GM20000 (cell line): ENCODE measurements at regions not wholly inside any gene's neighbourhood (a gene's known extent, or its start where the extent isn't known, plus 50 kb on each side); places are given as distances from the start of the nearest gene placed in this dataset.

ENCODE experiments used
- DNase-seq: peaks from one replicate; pipeline ENCODE4 v3.0.0; 2012; ENCODE audit warnings: low spot score
- TF ChIP-seq, protein P1 (sequence below): IDR thresholded peaks from 2 replicates; pipeline ENCODE4 v1.5.1; 2012; ENCODE audit warnings: mild to moderate bottlenecking, control low read depth; ENCODE audit errors: extremely low read depth, missing control alignments

GRCh38 chr2:111219285-111219684 lies 98.6 kb downstream of the BCL2L11 start:
- DNase-seq, result peak; percentile 47
- TF ChIP-seq, protein P1, sequence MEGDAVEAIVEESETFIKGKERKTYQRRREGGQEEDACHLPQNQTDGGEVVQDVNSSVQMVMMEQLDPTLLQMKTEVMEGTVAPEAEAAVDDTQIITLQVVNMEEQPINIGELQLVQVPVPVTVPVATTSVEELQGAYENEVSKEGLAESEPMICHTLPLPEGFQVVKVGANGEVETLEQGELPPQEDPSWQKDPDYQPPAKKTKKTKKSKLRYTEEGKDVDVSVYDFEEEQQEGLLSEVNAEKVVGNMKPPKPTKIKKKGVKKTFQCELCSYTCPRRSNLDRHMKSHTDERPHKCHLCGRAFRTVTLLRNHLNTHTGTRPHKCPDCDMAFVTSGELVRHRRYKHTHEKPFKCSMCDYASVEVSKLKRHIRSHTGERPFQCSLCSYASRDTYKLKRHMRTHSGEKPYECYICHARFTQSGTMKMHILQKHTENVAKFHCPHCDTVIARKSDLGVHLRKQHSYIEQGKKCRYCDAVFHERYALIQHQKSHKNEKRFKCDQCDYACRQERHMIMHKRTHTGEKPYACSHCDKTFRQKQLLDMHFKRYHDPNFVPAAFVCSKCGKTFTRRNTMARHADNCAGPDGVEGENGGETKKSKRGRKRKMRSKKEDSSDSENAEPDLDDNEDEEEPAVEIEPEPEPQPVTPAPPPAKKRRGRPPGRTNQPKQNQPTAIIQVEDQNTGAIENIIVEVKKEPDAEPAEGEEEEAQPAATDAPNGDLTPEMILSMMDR, result no peak

- no peak for DNase-seq
- TF ChIP-seq, protein P1, result no peak
Observed at GRCh38 chr2:111219734-111220505, 99.2 kb downstream of the BCL2L11 start.

DNA sequence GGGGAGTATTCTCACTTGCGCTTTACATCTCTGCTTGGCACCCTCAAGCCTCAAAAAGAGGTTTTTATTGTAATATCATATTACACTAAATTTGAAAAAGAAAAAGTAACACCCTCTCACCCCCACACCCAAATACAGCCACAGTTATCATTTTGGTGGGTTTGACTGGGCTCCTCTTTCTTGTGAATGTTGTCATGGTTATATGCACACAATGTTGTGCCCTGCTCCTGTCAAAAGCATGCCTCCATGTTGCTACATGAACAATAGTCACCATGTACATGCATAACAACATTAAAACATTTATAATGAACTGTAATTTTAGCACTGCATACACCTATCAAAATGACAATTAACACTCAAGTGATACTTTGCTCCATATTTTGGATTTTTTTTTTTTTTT lies 100.2 kb downstream of the BCL2L11 start:
- no peak for DNase-seq
- TF ChIP-seq, protein P1, result no peak

GRCh38 chr2:111221701-111222100 lies 101.0 kb downstream of the BCL2L11 start:
- no peak for DNase-seq
- TF ChIP-seq, protein P1, result no peak

DNA sequence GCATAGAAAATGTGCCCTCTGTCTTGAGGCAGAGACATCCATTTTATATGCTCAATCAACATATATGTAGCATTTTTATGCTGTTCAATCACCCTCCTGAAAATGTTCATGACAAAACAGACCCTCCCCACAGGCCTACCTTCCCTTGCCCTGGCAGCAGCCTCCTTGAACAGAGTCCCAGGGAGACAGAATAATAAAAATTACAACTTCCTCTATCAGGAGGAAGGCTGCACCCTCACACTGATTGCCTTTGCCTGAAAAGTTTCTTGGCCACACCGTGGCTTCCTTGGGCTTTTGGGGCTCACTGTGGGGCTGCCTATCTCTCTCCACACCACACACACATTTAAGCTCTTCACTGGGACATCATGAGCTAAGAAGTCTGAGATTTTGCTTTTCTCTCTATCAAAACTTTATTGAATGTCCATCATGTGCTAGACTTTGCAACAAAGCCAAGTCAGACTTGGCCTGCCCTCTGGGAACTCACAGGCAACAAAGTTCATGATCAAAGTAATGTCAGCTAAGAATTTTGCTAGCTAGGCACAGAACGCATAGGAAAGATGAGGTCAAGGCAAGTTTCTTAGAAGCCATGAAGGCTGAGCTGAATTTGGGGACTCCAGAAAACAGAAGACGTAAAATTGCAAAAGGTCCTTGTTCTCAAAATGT lies 101.6 kb downstream of the BCL2L11 start:
- DNase-seq, result no peak
- TF ChIP-seq, protein P1, result no peak

GRCh38 chr2:111225856-111226255 lies 105.1 kb downstream of the BCL2L11 start:
- DNase-seq, result no peak
- TF ChIP-seq, protein P1, result no peak
